ENCODE measurements at regions not wholly inside any gene's neighbourhood (a gene's known extent, or its start where the extent isn't known, plus 50 kb on each side); places are given as distances from the start of the nearest gene placed in this dataset.

GRCh38 chr7:9983048-9983447, 990.6 kb upstream of the PHF14 start:
- intact Hi-C loops (cut with DNase I): no loop called here
- no peaks in the 10 kb centered on the region for H3K36me3 ChIP-seq
- H3K27ac ChIP-seq: no peak overlapping the region
- TF ChIP-seq EP300 (IDR thresholded peaks at IDR 0.05): no peak
- no peaks in the 10 kb centered on the region for H3K27me3 ChIP-seq
- WGBS, 3 donors: 69 to 74% (median 71%) methylated on average over 5 of the region's 5 CpGs
- no peaks in the 10 kb centered on the region for H3K9me3 ChIP-seq
- DNase-seq: no peak
- no peak overlapping the region for H3K4me3 ChIP-seq
- no peaks in the 10 kb centered on the region for H3K4me1 ChIP-seq (ENCODE audit: insufficient read depth)

GRCh38 chr7:10015687-10016086, 958.0 kb upstream of the PHF14 start:
- no peak overlapping the region for H3K27ac ChIP-seq
- peaks cover 3% of the 10 kb centered on the region for H3K27me3 ChIP-seq
- no peaks in the 10 kb centered on the region for H3K4me1 ChIP-seq (ENCODE audit: insufficient read depth)
- intact Hi-C loops (cut with DNase I): no loop called here
- H3K9me3 ChIP-seq: no peaks in the 10 kb centered on the region
- TF ChIP-seq EP300 (IDR thresholded peaks at IDR 0.05) (no peak), POLR2A (IDR thresholded peaks at IDR 0.05) (no peak), CTCF (IDR thresholded peaks at IDR 0.05) (no peak)
- WGBS, 3 donors: 12 to 32% (median 20%) methylated on average over 1 of the region's 1 CpG
- no peak overlapping the region for H3K4me3 ChIP-seq
- DNase-seq: no peak
- H3K36me3 ChIP-seq: no peaks in the 10 kb centered on the region

DNA sequence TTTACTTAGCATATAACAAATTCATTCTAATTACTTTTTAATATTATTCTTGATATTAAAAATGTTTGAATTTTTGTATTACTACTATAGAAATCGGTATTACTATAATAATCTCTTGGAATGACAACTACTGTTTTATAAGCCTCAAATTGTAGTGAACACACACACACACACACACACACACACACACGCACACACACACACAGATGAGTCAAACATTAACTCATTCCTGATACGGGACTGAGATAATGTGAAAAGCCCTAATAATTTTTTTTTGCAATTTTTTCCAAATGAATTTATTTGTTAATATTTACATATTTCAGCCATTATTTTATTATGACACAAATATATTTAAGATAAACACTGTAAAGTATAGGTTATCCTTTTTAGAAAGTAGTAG, 951.2 kb upstream of the PHF14 start:
- 71 to 84% (median 72%) methylated on average over 3 of the region's 3 CpGs for WGBS, 3 donors
- no peak for TF ChIP-seq EP300 (IDR thresholded peaks at IDR 0.05)
- TF ChIP-seq CTCF (IDR thresholded peaks at IDR 0.05): no peak
- TF ChIP-seq POLR2A (IDR thresholded peaks at IDR 0.05): no peak
- Histone ChIP-seq H3K4me1 (ENCODE audit: insufficient read depth) (no peaks in the 10 kb centered on the region), H3K27ac (no peak overlapping the region), H3K9me3 (no peaks in the 10 kb centered on the region), H3K27me3 (peaks cover 3% of the 10 kb centered on the region), H3K4me3 (no peak overlapping the region), H3K36me3 (no peaks in the 10 kb centered on the region)
- no peak for DNase-seq
- intact Hi-C loops (cut with DNase I): no loop called here

DNA sequence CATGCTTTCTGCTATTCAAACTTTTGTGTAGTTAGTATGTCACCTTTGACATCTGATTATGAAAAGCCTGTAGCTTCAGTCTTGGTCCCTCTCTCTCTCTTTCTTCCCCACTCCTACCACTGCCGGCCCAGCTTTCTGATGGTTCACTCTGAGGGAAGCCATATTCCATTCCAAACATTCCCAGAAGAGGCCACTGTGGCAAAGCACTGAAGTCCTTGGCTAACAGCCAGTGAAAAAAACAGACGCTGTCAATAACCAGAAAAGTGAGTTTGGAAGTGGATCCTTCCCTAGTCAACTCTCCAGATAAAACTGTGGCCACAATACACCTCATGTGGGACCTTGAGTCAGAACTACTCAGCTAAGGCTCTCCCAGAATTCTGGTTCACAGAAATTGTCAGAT, 950.7 kb upstream of the PHF14 start:
- DNase-seq: no peak
- Histone ChIP-seq H3K27ac (no peak overlapping the region), H3K4me3 (no peak overlapping the region), H3K9me3 (no peaks in the 10 kb centered on the region), H3K36me3 (no peaks in the 10 kb centered on the region), H3K27me3 (peaks cover 3% of the 10 kb centered on the region), H3K4me1 (ENCODE audit: insufficient read depth) (no peaks in the 10 kb centered on the region)
- intact Hi-C loops (cut with DNase I): no loop called here
- WGBS, 3 donors: 16 to 29% (median 24%) methylated on average over 2 of the region's 2 CpGs
- TF ChIP-seq POLR2A (IDR thresholded peaks at IDR 0.05): no peak
- no peak for TF ChIP-seq CTCF (IDR thresholded peaks at IDR 0.05)
- no peak for TF ChIP-seq EP300 (IDR thresholded peaks at IDR 0.05)

- H3K4me3 ChIP-seq: no peak overlapping the region
- intact Hi-C loops (cut with DNase I): no loop called here
- H3K27ac ChIP-seq: no peak overlapping the region
- TF ChIP-seq POLR2A (IDR thresholded peaks at IDR 0.05) (no peak), EP300 (IDR thresholded peaks at IDR 0.05) (no peak), CTCF (IDR thresholded peaks at IDR 0.05) (no peak)
- no peaks in the 10 kb centered on the region for H3K27me3 ChIP-seq
- no peaks in the 10 kb centered on the region for H3K4me1 ChIP-seq (ENCODE audit: insufficient read depth)
- H3K36me3 ChIP-seq: no peaks in the 10 kb centered on the region
- WGBS, 3 donors: 72 to 78% (median 77%) methylated on average over 5 of the region's 5 CpGs
- no peak for DNase-seq
- no peaks in the 10 kb centered on the region for H3K9me3 ChIP-seq
These were observed 938.7 kb upstream of the PHF14 start for GRCh38 chr7:10034843-10035556.
